Adrenal gland (tissue), 9 donors: ENCODE measurements at regions not wholly inside any gene's neighbourhood (a gene's known extent, or its start where the extent isn't known, plus 50 kb on each side); places are given as distances from the start of the nearest gene placed in this dataset.

Source experiments
- DNase-seq, 7 donors: peaks; one replicate each; pipeline ENCODE4 v3.0.0-alpha.2; 2019 to 2020
- H3K27ac ChIP-seq, 5 donors: fragments of 200-600 bp; sonication (generic) in 4 of 5; 1 replicate in 3 of 5; 2 replicates in 2 of 5; pipeline versions ENCODE4 v1.5.1 to v1.8.0; 2016 to 2020; ENCODE audit warnings: mild to moderate bottlenecking in 1 of 5
- H3K27me3 ChIP-seq: fragments of 200-600 bp; 2 replicates; pipeline ENCODE4 v1.8.0; 2021
- H3K36me3 ChIP-seq, 2 donors: fragments of 200-600 bp; replicated peaks in 1 of 2; 1 replicate in 1 of 2; 2 replicates in 1 of 2; pipeline versions ENCODE4 v1.5.1 to v1.8.0; 2018 to 2022
- H3K4me1 ChIP-seq, 2 donors: fragments of 200-600 bp; replicated peaks in 1 of 2; 1 replicate in 1 of 2; 2 replicates in 1 of 2; pipeline versions ENCODE4 v1.5.1 to v1.8.0; 2018 to 2021
- H3K4me3 ChIP-seq, 4 donors: fragments of 200-600 bp; sonication (generic) in 3 of 4; one replicate each; pipeline ENCODE4 v1.5.1; 2016 to 2018
- H3K9me3 ChIP-seq, 3 donors: fragments of 200-600 bp; sonication (generic) in 1 of 3; replicated peaks in 1 of 3; 1 replicate in 2 of 3; 2 replicates in 1 of 3; pipeline versions ENCODE4 v1.5.1 to v1.8.0; 2016 to 2021
- POLR2A ChIP-seq, 2 donors: fragments of 450-650 bp; IDR thresholded peaks; one replicate each; pipeline ENCODE4 v1.6.1; 2017; ENCODE audit warnings: antibody characterized with exemption in 2 of 2, mild to moderate bottlenecking in 2 of 2, moderate library complexity in 1 of 2
- WGBS, 4 donors: extraction: QIAGEN DNeasy Blood & Tissue Kit in 2 of 4; methylation state at CpG; one replicate each; pipeline versions ENCODE4 v1.1.5 to v1.1.7; 2013 to 2017; 5-methylcytosine and 5-hydroxymethylcytosine counted together
- intact Hi-C, 2 donors: fragments of 100-400 bp; cut with DNase I; formaldehyde crosslinking; loops; one replicate each; pipeline versions ENCODE4 v1.14.1 to v1.15.0; 2022 to 2023
- TF ChIP-seq, protein P1 (sequence below), 6 experiments: fragments of 450-650 bp in 4 of 6; fragments of 200-600 bp in 2 of 6; sonication (generic) in 1 of 6; IDR thresholded peaks; 1 replicate in 5 of 6; 2 replicates in 1 of 6; pipeline versions ENCODE4 v1.5.1 to v1.8.0; 2016 to 2021; ENCODE audit warnings: antibody characterized with exemption in 6 of 6, mild to moderate bottlenecking in 2 of 6, moderate library complexity in 1 of 6
- donor health status: healthy with polysubstance abuse.
- donor health status: Bipolar disorder and iron deficiency.
- donor health status: DM: yes; HTN: yes; CAD: no.
- donor health status: DM: no; HTN: no; CAD: no.
- donor health status: DM: no; HTN: no; CAD: no.

DNA sequence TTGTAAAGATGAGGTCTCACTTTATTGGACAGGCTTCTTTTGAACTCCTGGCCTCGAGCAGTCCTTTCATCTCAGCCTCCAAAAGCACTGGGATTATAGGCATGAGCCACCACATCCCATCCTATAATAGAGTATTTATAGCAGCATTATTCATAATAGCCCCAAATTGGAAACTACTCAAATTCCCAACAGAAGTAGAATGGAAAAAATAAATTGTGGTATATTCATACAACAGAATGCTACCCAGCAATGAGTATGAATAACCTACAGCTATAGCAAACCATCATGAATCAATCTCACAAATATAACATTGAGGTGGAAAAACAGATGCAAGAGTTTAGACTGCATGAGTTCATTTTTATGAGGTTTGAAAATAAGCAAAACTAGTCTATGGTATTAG, 84.8 kb upstream of the BTBD3 start:
- intact Hi-C loops = no loop called here
- Histone ChIP-seq H3K9me3 (no peaks in the 10 kb centered on the region), H3K27ac (no peak overlapping the region), H3K4me1 (no peaks in the 10 kb centered on the region), H3K27me3 (no peaks in the 10 kb centered on the region), H3K4me3 (no peak overlapping the region), H3K36me3 (no peaks in the 10 kb centered on the region)
- 0 to 3% (median 0%) methylated on average over 1 of the region's 1 CpG for WGBS, 4 donors
- DNase-seq = no peak
- TF ChIP-seq, protein P1, sequence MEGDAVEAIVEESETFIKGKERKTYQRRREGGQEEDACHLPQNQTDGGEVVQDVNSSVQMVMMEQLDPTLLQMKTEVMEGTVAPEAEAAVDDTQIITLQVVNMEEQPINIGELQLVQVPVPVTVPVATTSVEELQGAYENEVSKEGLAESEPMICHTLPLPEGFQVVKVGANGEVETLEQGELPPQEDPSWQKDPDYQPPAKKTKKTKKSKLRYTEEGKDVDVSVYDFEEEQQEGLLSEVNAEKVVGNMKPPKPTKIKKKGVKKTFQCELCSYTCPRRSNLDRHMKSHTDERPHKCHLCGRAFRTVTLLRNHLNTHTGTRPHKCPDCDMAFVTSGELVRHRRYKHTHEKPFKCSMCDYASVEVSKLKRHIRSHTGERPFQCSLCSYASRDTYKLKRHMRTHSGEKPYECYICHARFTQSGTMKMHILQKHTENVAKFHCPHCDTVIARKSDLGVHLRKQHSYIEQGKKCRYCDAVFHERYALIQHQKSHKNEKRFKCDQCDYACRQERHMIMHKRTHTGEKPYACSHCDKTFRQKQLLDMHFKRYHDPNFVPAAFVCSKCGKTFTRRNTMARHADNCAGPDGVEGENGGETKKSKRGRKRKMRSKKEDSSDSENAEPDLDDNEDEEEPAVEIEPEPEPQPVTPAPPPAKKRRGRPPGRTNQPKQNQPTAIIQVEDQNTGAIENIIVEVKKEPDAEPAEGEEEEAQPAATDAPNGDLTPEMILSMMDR (IDR thresholded peaks at IDR 0.05) = no peak
- TF ChIP-seq POLR2A (IDR thresholded peaks at IDR 0.05) = no peak

DNA sequence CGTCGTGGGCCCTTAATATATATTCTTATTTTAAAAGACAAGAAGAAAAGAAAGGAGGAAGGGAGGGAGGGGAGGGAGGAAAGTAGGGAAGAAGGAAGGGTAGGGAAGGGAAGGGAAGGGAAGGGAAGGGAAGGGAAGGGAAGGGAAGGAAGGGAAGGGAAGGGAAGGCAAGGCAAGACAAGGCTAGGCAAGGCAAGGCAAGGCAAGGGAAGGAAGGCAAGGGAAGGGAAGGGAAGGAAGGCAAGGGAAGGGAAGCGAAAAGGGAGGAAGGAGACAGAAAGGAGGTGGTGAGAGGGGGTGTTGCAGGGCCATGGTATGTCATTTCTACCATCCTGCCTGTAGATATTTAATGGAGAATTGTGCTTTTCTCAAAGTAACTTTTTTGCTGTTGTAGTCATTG, 83.9 kb upstream of the BTBD3 start:
- Histone ChIP-seq H3K27me3 (no peaks in the 10 kb centered on the region), H3K36me3 (no peaks in the 10 kb centered on the region), H3K4me1 (no peaks in the 10 kb centered on the region), H3K4me3 (no peak overlapping the region), H3K27ac (no peak overlapping the region), H3K9me3 (no peaks in the 10 kb centered on the region)
- TF ChIP-seq, protein P1 (IDR thresholded peaks at IDR 0.05) = no peak
- no peak for TF ChIP-seq POLR2A (IDR thresholded peaks at IDR 0.05)
- WGBS, 4 donors = 84 to 94% (median 87%) methylated on average over 3 of the region's 3 CpGs
- no peak for DNase-seq
- intact Hi-C loops = no loop called here

DNA sequence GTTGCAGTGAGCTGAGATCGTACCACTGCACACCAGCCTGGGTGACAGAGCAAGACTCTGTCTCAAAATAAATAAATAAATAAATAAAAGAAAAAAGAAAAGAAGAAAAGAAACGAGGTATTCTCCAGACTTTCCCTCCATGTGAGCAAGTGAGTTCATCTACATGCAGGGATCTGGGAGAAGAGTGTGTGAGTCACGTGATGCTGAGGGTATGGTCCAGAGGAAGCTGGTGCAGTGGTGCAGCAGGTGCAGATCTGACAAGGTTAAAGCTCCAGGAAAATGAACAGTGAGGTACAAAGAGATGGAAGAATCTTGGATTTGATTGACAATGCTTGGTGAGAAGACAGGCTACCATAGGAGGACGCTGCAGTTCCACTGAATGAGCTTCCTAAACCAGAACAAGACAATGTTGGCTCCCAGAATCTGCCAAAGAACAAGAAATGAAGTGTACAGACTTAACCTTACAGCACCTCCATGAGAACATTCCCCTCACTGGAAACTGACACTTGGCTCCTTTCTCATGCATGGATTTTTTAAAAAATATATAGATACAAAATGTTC, 79.5 kb upstream of the BTBD3 start:
- Histone ChIP-seq H3K4me1 (no peaks in the 10 kb centered on the region), H3K4me3 (no peak overlapping the region), H3K27me3 (no peaks in the 10 kb centered on the region), H3K27ac (no peak overlapping the region), H3K36me3 (no peaks in the 10 kb centered on the region), H3K9me3 (no peaks in the 10 kb centered on the region)
- no peak for DNase-seq
- TF ChIP-seq, protein P1 (IDR thresholded peaks at IDR 0.05) = peak in 1 of 6 experiments; percentile 7
- no peak for TF ChIP-seq POLR2A (IDR thresholded peaks at IDR 0.05)
- intact Hi-C loops = no loop called here
- 68 to 80% (median 74%) methylated on average over 4 of the region's 4 CpGs for whole genome bisulfite sequencing, 4 donors

DNA sequence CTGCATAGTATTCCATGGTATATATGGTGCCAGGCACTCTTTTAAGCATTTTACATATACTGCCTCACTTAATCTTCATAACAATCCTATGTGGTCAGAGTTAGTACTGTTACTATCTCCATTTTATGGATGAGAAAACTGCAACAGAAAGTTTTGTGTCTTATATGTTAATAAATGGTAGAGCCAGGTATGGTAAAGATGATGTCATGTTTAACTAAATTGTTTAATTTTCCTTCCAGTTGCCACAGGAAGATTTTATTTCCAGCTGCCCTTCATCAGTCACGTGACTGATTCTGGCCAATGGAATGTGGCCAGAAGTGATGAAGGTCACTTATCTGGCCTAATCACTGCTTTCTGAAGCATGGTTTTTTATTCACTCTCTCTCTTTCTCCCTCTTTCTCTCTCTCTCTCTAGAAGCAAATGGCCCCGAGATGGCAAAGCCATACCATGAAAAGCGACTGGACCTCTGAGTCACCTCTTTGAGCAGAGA, 75.7 kb upstream of the BTBD3 start:
- 54 to 64% (median 59%) methylated on average over 3 of the region's 3 CpGs for WGBS, 4 donors

More for the DNA sequence above, 75.7 kb upstream of the BTBD3 start:
- DNase-seq = no peak
- Histone ChIP-seq H3K4me1 (no peaks in the 10 kb centered on the region), H3K27ac (no peak overlapping the region), H3K27me3 (no peaks in the 10 kb centered on the region), H3K4me3 (no peak overlapping the region), H3K36me3 (no peaks in the 10 kb centered on the region), H3K9me3 (no peaks in the 10 kb centered on the region)
- TF ChIP-seq POLR2A (IDR thresholded peaks at IDR 0.05) = no peak
- TF ChIP-seq, protein P1 (IDR thresholded peaks at IDR 0.05) = no peak
- intact Hi-C loops = no loop called here
